Lung (tissue), 11 donors: ENCODE measurements at regions not wholly inside any gene's neighbourhood (a gene's known extent, or its start where the extent isn't known, plus 50 kb on each side); places are given as distances from the start of the nearest gene placed in this dataset.

Source experiments
- ATAC-seq: fragments of 200-7000 bp; cut with Tn5 transposase; one replicate; pipeline ENCODE4 v1.9.1; 2020; ENCODE audit warnings: moderate number of reproducible peaks; ENCODE audit not compliant: insufficient read depth, low FRiP score
- DNase-seq, 3 donors: peaks; one replicate each; pipeline ENCODE4 v3.0.0-alpha.2; 2013 to 2017
- H3K27ac ChIP-seq, 2 donors: one replicate each; pipeline ENCODE4 v1.5.1; 2013; ENCODE audit warnings: mild to moderate bottlenecking in 2 of 2, moderate library complexity in 2 of 2, control low read depth in 1 of 2, inconsistent platforms in 1 of 2, low read depth in 1 of 2, low read length in 1 of 2
- H3K27me3 ChIP-seq, 3 donors: one replicate each; pipeline ENCODE4 v1.5.1; 2013; ENCODE audit warnings: low read length in 2 of 3; ENCODE audit not compliant: control insufficient read depth in 3 of 3, insufficient read depth in 3 of 3
- H3K36me3 ChIP-seq, 4 donors: one replicate each; pipeline ENCODE4 v1.5.1; 2013; ENCODE audit warnings: low read length in 4 of 4, mild to moderate bottlenecking in 1 of 4, moderate library complexity in 1 of 4; ENCODE audit not compliant: control insufficient read depth in 4 of 4, insufficient read depth in 4 of 4
- H3K4me1 ChIP-seq, 5 donors: one replicate each; pipeline ENCODE4 v1.5.1; 2013; ENCODE audit warnings: low read length in 5 of 5, mild to moderate bottlenecking in 2 of 5, moderate library complexity in 1 of 5; ENCODE audit not compliant: control insufficient read depth in 5 of 5, insufficient read depth in 5 of 5
- H3K4me3 ChIP-seq: one replicate; pipeline ENCODE4 v1.5.1; 2013; ENCODE audit warnings: mild to moderate bottlenecking, control low read depth, moderate library complexity
- H3K9ac ChIP-seq, 2 donors: one replicate each; pipeline ENCODE4 v1.5.1; 2013; ENCODE audit warnings: low read length in 2 of 2, control low read depth in 1 of 2; ENCODE audit not compliant: insufficient read depth in 1 of 2
- H3K9me3 ChIP-seq, 4 donors: one replicate each; pipeline ENCODE4 v1.5.1; 2013; ENCODE audit warnings: low read length in 3 of 4, mild to moderate bottlenecking in 1 of 4, moderate library complexity in 1 of 4; ENCODE audit not compliant: control insufficient read depth in 4 of 4, insufficient read depth in 3 of 4
- WGBS, 2 donors: extraction: QIAGEN DNeasy Blood & Tissue Kit; methylation state at CpG; one replicate each; pipeline ENCODE4 v1.1.7; 2013; 5-methylcytosine and 5-hydroxymethylcytosine counted together
- TF ChIP-seq, protein P1 (sequence below): IDR thresholded peaks from 2 replicates; pipeline ENCODE4 v1.5.1; 2012; ENCODE audit warnings: mild to moderate bottlenecking; ENCODE audit errors: control extremely low read depth, extremely low read depth
- donor health status: control.
- donor health status: control.
- donor health status: Bipolar disorder and iron deficiency.
- donor health status: healthy.
- donor health status: DM: yes; HTN: yes; CAD: no.

GRCh38 chrX:113289503-113289902 is 448.9 kb upstream of the AMOT start:
- H3K4me3 ChIP-seq, result no peak overlapping the region
- no peaks in the 10 kb centered on the region for H3K4me1 ChIP-seq
- ATAC-seq (no peak), DNase-seq (no peak)
- no peak overlapping the region for H3K27ac ChIP-seq
- TF ChIP-seq, protein P1, sequence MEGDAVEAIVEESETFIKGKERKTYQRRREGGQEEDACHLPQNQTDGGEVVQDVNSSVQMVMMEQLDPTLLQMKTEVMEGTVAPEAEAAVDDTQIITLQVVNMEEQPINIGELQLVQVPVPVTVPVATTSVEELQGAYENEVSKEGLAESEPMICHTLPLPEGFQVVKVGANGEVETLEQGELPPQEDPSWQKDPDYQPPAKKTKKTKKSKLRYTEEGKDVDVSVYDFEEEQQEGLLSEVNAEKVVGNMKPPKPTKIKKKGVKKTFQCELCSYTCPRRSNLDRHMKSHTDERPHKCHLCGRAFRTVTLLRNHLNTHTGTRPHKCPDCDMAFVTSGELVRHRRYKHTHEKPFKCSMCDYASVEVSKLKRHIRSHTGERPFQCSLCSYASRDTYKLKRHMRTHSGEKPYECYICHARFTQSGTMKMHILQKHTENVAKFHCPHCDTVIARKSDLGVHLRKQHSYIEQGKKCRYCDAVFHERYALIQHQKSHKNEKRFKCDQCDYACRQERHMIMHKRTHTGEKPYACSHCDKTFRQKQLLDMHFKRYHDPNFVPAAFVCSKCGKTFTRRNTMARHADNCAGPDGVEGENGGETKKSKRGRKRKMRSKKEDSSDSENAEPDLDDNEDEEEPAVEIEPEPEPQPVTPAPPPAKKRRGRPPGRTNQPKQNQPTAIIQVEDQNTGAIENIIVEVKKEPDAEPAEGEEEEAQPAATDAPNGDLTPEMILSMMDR, result no peak
- H3K27me3 ChIP-seq, result peaks cover 0 to 8% (median 2%) of the 10 kb centered on the region in 3 donors
- H3K9me3 ChIP-seq, result no peaks in the 10 kb centered on the region
- WGBS, 2 donors, result 43 to 65% methylated on average over 1 of the region's 1 CpG
- no peak overlapping the region for H3K9ac ChIP-seq
- H3K36me3 ChIP-seq, result no peaks in the 10 kb centered on the region

DNA sequence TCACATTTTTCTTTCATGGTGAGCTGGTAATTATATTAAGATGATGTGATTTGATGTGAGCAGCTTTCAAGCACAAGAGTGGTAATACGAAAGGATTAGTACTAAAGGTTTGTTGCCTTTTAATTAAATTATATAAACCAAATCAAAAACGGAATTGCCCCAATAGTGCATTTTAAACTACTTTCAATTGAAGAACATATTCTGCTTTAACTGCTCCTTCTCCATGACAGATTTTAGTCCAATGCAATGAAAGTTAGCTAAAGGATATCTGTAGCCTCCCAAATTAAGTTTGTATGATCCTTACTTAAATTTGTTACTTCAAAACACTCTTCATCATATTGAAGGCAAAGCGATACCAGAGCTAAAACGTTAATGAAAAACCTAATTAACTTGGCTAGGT is 447.1 kb upstream of the AMOT start:
- WGBS, 2 donors, result 76 to 83% methylated on average over 4 of the region's 4 CpGs
- DNase-seq (no peak), ATAC-seq (no peak)
- Histone ChIP-seq H3K27me3 (peaks cover 0 to 8% (median 2%) of the 10 kb centered on the region in 3 donors), H3K4me1 (no peaks in the 10 kb centered on the region), H3K4me3 (no peak overlapping the region), H3K36me3 (no peaks in the 10 kb centered on the region), H3K9ac (no peak overlapping the region), H3K27ac (no peak overlapping the region), H3K9me3 (no peaks in the 10 kb centered on the region)
- TF ChIP-seq, protein P1, result no peak

DNA sequence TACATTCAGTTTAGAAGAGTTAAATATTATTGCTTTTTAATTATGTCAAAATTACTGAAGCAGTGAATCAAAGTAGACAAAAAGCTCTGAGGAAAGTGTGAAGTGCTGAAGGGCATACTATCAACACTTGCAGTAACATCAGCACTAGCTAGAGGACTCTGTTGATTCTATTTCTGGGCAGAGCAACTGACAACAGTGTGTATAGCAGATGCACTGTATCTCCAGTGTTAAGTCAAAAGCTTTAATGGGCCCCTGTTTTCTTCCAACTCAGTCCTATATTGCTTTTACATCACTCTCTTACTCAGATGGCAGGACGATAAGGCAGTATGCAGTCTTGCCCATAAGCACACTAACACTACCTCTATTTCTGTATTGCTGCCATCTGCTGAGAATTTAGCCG is 435.2 kb upstream of the AMOT start:
- H3K27ac ChIP-seq, result no peak overlapping the region
- TF ChIP-seq, protein P1, result no peak
- H3K4me1 ChIP-seq, result no peaks in the 10 kb centered on the region
- no peaks in the 10 kb centered on the region for H3K9me3 ChIP-seq
- peaks cover 0 to 37% (median 0%) of the 10 kb centered on the region in 3 donors for H3K27me3 ChIP-seq
- H3K4me3 ChIP-seq, result no peak overlapping the region
- H3K9ac ChIP-seq, result no peak overlapping the region
- no peak for DNase-seq
- no peak for ATAC-seq
- no peaks in the 10 kb centered on the region for H3K36me3 ChIP-seq
- 88 to 89% methylated on average over 2 of the region's 2 CpGs for WGBS, 2 donors

DNA sequence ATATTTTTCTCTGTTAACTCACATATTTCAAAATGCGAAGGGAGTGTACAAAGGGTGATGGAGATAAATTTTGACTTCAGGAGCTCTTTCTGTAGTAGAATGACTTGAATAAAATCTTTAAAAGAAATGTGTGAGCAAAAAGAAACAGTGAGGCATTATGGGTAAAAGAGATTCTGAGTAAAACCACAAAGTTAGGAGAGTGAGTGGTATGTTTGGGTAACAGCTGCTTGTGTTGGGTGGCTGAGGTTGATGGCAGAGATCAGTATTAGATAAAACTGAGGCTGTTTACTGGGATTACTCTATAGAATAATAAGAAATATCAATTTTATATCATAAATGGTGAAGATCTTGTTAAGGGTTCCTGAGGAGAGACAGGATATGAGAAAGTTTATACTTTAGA is 434.2 kb upstream of the AMOT start:
- WGBS, 2 donors, result 90 to 96% methylated on average over 1 of the region's 1 CpG
- TF ChIP-seq, protein P1, result no peak
- no peaks in the 10 kb centered on the region for H3K9me3 ChIP-seq

More for the DNA sequence above, 434.2 kb upstream of the AMOT start:
- Histone ChIP-seq H3K27ac (no peak overlapping the region), H3K9ac (no peak overlapping the region), H3K4me1 (no peaks in the 10 kb centered on the region), H3K36me3 (no peaks in the 10 kb centered on the region), H3K4me3 (no peak overlapping the region), H3K27me3 (peaks cover 0 to 32% (median 0%) of the 10 kb centered on the region in 3 donors)
- ATAC-seq (no peak), DNase-seq (no peak)
